ENCODE measurements at regions not wholly inside any gene's neighbourhood (a gene's known extent, or its start where the extent isn't known, plus 50 kb on each side); places are given as distances from the start of the nearest gene placed in this dataset.

GRCh38 chr14:22039938-22040780, 366.5 kb upstream of the OR4E1 start:
- peak; percentile 51 for DNase-seq (ENCODE audit: low spot score)

- no peak for DNase-seq (ENCODE audit: low spot score)
Observed at GRCh38 chr14:22036541-22037239, 363.1 kb upstream of the OR4E1 start.

- DNase-seq (ENCODE audit: low spot score): no peak
Observed at GRCh38 chr14:22026527-22026926, 352.9 kb upstream of the OR4E1 start.

DNA sequence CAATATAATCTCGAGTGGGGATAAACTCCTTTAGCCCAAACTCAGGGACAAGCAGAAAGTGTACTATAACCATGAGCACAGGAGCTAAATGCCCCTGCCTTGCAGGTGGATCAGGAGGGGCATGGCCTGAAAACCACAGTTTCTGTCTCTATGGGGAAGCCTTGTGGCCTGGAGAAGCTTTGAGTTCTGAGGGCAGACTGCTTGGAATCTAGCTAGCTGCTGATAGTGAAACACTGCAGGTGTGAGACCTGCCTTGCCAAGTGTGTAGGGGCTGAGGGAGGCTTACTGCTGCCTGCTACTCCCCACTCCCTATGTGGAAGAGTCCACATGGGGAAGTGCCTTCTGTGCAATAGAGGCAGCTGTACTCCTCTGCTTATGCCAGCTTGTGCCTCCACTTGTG, 352.3 kb upstream of the OR4E1 start:
- DNase-seq (ENCODE audit: low spot score): no peak

GRCh38 chr14:22024137-22024536, 350.5 kb upstream of the OR4E1 start:
- DNase-seq (ENCODE audit: low spot score): no peak

DNA sequence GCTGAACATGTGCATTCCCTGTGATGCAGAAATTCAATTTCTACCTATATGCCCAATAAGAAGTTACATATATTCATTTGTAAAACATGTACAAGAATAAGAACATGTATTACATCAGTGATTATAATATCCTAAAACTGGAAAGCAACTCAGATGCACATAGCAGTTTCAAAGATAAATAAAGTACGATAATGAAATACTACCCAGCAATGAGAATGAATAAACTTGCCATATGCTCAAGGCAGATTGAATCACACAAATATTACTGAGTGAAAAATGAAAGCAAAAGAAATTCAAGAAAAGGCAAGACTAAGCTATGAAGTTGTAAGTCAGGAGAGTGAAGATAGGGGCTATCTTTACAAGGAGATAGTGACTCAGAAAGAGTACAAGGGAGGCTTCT, 345.3 kb upstream of the OR4E1 start:
- no peak for DNase-seq (ENCODE audit: low spot score)

GRCh38 chr14:22012452-22012851, 338.8 kb upstream of the OR4E1 start:
- no peak for DNase-seq (ENCODE audit: low spot score)

DNA sequence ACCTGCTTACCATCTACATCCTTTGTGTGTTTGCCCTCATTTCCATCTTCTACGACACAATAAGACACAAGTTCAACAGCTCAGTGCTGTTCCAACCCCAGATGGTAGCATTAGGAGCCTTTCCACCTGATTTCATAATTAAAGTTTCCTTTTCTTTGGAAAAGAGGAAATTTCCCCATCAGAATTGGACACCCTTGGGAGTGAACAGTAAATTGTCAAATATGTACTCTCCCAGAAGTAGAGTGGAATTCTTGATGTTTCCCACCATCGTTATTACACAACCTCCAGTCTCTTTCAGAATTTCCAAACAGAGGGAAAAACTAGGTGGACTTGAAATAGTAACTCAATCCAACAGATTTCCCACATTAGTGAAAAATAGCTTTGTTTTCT, 337.6 kb upstream of the OR4E1 start:
- no peak for DNase-seq (ENCODE audit: low spot score)

- DNase-seq (ENCODE audit: low spot score): no peak
Observed at GRCh38 chr14:22010545-22011252, 337.1 kb upstream of the OR4E1 start.

DNA sequence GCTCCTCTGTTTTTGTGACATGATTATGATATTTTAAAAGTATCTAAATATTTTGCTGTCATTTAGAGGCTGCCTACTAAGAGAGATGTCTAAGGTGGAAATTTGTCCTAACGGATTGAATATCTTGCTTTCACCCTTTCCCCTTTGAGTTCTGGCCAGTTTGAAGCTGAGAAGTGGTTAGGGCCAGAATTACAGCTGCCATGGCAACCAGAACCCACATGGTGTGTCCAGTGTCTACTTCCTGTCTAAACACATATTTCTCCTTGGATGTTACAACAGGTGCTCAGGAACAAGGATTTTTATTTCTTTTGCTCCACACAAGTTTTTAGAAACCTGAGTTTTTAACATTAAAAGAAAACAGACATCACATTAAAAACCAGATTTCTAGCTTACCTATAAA, 335.1 kb upstream of the OR4E1 start:
- DNase-seq (ENCODE audit: low spot score): no peak

DNA sequence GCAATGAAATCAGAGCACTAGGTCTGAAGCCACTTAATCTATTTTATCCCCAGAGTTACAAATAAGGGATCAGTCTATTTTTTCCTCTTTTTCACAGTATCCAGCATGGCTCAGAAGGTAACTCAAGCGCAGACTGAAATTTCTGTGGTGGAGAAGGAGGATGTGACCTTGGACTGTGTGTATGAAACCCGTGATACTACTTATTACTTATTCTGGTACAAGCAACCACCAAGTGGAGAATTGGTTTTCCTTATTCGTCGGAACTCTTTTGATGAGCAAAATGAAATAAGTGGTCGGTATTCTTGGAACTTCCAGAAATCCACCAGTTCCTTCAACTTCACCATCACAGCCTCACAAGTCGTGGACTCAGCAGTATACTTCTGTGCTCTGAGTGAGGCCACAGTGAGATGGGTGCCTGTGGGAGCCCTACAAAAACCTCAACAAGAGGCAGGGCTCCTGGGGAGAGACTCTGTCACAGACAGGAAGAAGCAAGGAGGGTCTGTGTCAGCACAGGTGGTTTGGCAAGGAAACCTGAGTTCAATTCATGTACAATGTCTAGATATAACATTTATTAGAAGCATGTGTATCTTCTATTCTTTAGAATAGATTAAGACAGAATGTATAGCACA, 334.3 kb upstream of the OR4E1 start:
- no peak for DNase-seq (ENCODE audit: low spot score)

DNA sequence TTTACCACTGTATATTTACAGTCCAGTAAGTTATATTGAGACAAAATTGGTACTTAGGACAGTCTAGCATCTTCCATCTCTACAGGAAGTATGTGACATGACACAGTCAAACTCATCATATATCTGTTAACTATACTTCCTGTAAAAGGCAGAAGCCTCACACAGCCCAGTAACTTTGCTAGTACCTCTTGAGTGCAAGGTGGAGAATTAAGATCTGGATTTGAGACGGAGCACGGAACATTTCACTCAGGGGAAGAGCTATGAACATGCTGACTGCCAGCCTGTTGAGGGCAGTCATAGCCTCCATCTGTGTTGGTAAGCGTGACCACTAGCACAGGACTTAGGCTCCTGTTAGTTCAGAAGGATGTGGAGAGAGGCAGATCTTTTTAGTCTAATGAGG, 333.7 kb upstream of the OR4E1 start:
- DNase-seq (ENCODE audit: low spot score): peak; percentile 7

- DNase-seq (ENCODE audit: low spot score): no peak
Observed at GRCh38 chr14:22003461-22003860, 329.8 kb upstream of the OR4E1 start.

- peak; percentile 76 for DNase-seq (ENCODE audit: low spot score)
Observed at GRCh38 chr14:22002860-22003284, 329.3 kb upstream of the OR4E1 start.

DNA sequence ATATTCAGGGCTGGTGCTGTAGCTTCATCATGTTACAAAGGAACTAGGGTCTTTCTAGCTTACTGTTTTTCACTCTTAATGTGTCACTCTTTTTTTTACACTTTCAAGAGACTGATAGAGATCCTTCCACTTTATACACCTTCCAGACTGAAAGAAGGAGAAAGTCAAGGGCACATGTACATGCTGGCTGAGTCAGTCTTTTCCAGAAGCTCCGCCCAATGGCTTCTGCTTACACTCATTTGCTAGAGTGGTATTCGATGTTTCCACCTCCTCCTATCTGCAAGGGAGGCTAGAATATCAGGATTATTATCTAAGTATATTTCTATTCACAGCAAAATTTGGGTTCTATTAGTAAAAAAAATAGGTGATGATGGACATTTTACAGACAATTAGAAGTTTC, 325.8 kb upstream of the OR4E1 start:
- no peak for DNase-seq (ENCODE audit: low spot score)

DNA sequence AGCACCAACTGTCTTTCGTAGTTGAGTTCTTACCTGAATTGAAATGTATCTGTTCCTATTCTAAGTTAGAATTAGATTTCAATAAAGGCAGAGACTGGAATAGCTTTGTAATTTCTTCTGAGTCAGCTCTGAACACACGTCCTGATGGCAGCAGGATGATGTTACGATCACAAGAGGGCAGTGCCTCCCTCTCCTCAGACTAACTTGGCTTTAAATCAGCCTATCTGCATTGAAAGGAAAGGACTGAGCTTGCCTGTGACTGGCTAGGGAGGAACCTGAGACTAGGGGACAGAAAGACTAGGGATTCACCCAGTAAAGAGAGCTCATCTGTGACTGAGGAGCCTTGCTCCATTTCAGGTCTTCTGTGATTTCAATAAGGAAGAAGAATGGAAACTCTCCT, 323.7 kb upstream of the OR4E1 start:
- peak; percentile 54 for DNase-seq (ENCODE audit: low spot score)

DNA sequence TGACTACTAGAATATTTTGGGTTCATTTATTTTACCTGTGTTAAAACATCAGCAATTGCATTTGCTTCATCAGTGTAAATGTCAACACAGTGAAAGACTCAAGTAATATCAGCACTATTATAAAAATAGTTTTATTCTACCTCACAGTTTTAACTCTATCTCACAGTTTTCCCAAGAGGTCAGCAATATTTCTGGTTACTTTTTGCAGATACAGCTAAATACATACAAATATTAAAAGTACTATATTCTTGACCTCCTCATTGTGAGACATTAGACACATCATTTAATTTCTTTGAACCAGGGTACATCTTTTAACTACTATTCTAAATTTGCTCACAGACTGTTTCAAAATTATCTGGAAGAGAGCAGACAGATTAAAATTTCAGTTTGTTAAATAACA, 321.7 kb upstream of the OR4E1 start:
- no peak for DNase-seq (ENCODE audit: low spot score)

DNA sequence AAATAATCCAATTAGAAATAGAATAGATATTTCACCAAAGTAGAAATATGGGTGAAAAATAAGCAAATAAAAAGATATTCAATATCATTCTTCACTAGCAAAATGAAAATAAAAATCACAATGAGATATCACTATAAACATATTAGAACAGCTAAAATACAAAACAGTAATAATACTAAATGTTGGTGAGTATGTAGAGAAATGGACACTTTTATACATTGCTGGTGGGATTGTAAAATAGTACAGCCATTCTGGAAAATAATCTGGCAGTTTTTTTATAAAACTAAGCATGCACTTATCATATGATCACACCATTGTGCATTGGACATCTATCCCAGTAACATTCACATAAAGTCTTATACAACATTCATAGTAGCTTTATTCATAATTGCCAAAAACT, 320.2 kb upstream of the OR4E1 start:
- DNase-seq (ENCODE audit: low spot score): no peak

GRCh38 chr14:21993070-21993469, 319.5 kb upstream of the OR4E1 start:
- no peak for DNase-seq (ENCODE audit: low spot score)

- DNase-seq (ENCODE audit: low spot score): no peak
Observed at GRCh38 chr14:21991130-21991529, 317.5 kb upstream of the OR4E1 start.

- no peak for DNase-seq (ENCODE audit: low spot score)
Observed at GRCh38 chr14:21990116-21990515, 316.5 kb upstream of the OR4E1 start.

GRCh38 chr14:21989090-21989489, 315.5 kb upstream of the OR4E1 start:
- no peak for DNase-seq (ENCODE audit: low spot score)

DNA sequence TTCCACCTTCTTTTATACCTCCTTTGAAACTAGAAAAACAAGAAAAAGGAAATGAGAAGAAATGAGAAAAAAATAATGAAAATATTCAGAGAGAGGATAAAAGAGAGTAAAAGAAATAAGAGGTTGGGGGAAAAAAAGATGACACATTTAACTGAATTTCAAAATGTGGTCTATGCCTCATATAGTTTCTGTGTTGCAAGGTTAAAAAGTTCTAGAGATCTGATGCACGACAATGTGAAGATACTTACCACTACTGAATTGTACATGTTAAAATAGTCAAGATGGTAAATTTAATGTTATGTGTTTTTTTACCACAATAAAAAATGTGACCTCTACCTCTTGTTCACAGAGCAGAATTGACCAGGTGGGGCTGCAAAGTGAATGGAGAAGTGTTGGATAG, 314.8 kb upstream of the OR4E1 start:
- DNase-seq (ENCODE audit: low spot score): no peak

Measured in activated CD4-positive, alpha-beta T cell treated with anti-CD3 and anti-CD28 coated beads, Interleukin-2, Interleukin-4, amounts not matched to agents 100 ng/mL and 50 ng/mL, durations not matched to agents 16 hours and 8 hours (primary cell).